ENCODE measurements at regions not wholly inside any gene's neighbourhood (a gene's known extent, or its start where the extent isn't known, plus 50 kb on each side); places are given as distances from the start of the nearest gene placed in this dataset.

GRCh38 chr20:50325651-50326050, 135.0 kb downstream of the CEBPB start:
- TF ChIP-seq, protein P1, sequence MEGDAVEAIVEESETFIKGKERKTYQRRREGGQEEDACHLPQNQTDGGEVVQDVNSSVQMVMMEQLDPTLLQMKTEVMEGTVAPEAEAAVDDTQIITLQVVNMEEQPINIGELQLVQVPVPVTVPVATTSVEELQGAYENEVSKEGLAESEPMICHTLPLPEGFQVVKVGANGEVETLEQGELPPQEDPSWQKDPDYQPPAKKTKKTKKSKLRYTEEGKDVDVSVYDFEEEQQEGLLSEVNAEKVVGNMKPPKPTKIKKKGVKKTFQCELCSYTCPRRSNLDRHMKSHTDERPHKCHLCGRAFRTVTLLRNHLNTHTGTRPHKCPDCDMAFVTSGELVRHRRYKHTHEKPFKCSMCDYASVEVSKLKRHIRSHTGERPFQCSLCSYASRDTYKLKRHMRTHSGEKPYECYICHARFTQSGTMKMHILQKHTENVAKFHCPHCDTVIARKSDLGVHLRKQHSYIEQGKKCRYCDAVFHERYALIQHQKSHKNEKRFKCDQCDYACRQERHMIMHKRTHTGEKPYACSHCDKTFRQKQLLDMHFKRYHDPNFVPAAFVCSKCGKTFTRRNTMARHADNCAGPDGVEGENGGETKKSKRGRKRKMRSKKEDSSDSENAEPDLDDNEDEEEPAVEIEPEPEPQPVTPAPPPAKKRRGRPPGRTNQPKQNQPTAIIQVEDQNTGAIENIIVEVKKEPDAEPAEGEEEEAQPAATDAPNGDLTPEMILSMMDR (conservative IDR thresholded peaks at IDR 0.05): no peak
- no peak for TF ChIP-seq EZH2 (IDR thresholded peaks at IDR 0.05; ENCODE audit: low read depth)

Measured in PC-9 (cell line).